DMS79 treated with DMSO at 0.1 percent for 48 hours (cell line): ENCODE measurements at regions not wholly inside any gene's neighbourhood (a gene's known extent, or its start where the extent isn't known, plus 50 kb on each side); places are given as distances from the start of the nearest gene placed in this dataset.
"Not testable (repeated sequence)": the region's sequence is repeated elsewhere in the genome, so short reads cannot be mapped to it uniquely, and the experiment has no call there.

Experiments used
- DNase-seq: peaks from one replicate; lab custom pipeline; 2025; lab: John Stamatoyannopoulos, UW

GRCh38 chr16:5761592-5761991 is 664.0 kb upstream of the EEF2KMT start:
- DNase-seq, result no peak

GRCh38 chr16:5758281-5758680 is 660.7 kb upstream of the EEF2KMT start:
- DNase-seq, result no peak

- no peak for DNase-seq
Observed at GRCh38 chr16:5756969-5757368, 659.4 kb upstream of the EEF2KMT start.

GRCh38 chr16:5753381-5753780 is 655.8 kb upstream of the EEF2KMT start:
- DNase-seq, result no peak

- no peak for DNase-seq
Observed at GRCh38 chr16:5751216-5751615, 653.6 kb upstream of the EEF2KMT start.

GRCh38 chr16:5750439-5750838 is 652.8 kb upstream of the EEF2KMT start:
- DNase-seq, result not testable (repeated sequence)

GRCh38 chr16:5738586-5738985 is 641.0 kb upstream of the EEF2KMT start:
- DNase-seq, result no peak

- DNase-seq, result no peak
Observed at GRCh38 chr16:5736209-5736930, 638.8 kb upstream of the EEF2KMT start.

- no peak for DNase-seq
Observed at GRCh38 chr16:5735444-5735843, 637.8 kb upstream of the EEF2KMT start.

GRCh38 chr16:5730783-5731182 is 633.2 kb upstream of the EEF2KMT start:
- no peak for DNase-seq

GRCh38 chr16:5722116-5722619 is 624.6 kb upstream of the EEF2KMT start:
- DNase-seq, result no peak

- no peak for DNase-seq
Observed at GRCh38 chr16:5715155-5715554, 617.6 kb upstream of the EEF2KMT start.

GRCh38 chr16:5709889-5710288 is 612.3 kb upstream of the EEF2KMT start:
- no peak for DNase-seq

- DNase-seq, result no peak
Observed at GRCh38 chr16:5706211-5706610, 608.6 kb upstream of the EEF2KMT start.

- no peak for DNase-seq
Observed at GRCh38 chr16:5704271-5704670, 606.7 kb upstream of the EEF2KMT start.

GRCh38 chr16:5693426-5693825 is 595.8 kb upstream of the EEF2KMT start:
- no peak for DNase-seq

- DNase-seq, result no peak
Observed at GRCh38 chr16:5681966-5682365, 584.4 kb upstream of the EEF2KMT start.

- no peak for DNase-seq
Observed at GRCh38 chr16:5678371-5678770, 580.8 kb upstream of the EEF2KMT start.

GRCh38 chr16:5671421-5671820 is 573.8 kb upstream of the EEF2KMT start:
- DNase-seq, result no peak

- DNase-seq, result no peak
Observed at GRCh38 chr16:5670198-5670597, 572.6 kb upstream of the EEF2KMT start.

GRCh38 chr16:5668553-5668952 is 571.0 kb upstream of the EEF2KMT start:
- DNase-seq, result no peak

- no peak for DNase-seq
Observed at GRCh38 chr16:5665834-5666233, 568.2 kb upstream of the EEF2KMT start.

GRCh38 chr16:5653789-5654188 is 556.2 kb upstream of the EEF2KMT start:
- no peak for DNase-seq

- DNase-seq, result no peak
Observed at GRCh38 chr16:5653041-5653440, 555.4 kb upstream of the EEF2KMT start.
